ENCODE measurements at regions not wholly inside any gene's neighbourhood (a gene's known extent, or its start where the extent isn't known, plus 50 kb on each side); places are given as distances from the start of the nearest gene placed in this dataset.

DNA sequence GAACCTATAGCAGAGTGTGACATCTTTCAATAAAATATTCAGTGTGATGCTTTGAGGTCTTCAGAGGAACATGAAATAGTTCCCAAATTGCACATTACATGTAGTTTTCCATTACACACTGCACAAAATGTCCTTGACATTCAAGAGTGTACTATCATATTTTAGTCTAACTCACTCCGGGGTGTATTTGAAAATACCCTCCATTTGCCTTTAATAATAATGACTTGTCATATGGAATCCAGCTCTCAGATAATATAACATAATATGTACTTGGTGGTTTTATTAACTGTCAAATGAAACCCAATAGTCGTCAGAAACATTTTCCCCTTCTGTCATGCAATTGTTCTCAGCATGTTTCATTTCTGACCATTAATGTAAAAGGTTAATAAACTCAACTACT is 176.7 kb upstream of the CDH19 start (continued):
- TF ChIP-seq ZNF747 (tag by site-specific recombination; IDR thresholded peaks at IDR 0.05): no peak
- no peak for TF ChIP-seq SP7 (tag by site-specific recombination; IDR thresholded peaks at IDR 0.05)
- TF ChIP-seq, protein P1, sequence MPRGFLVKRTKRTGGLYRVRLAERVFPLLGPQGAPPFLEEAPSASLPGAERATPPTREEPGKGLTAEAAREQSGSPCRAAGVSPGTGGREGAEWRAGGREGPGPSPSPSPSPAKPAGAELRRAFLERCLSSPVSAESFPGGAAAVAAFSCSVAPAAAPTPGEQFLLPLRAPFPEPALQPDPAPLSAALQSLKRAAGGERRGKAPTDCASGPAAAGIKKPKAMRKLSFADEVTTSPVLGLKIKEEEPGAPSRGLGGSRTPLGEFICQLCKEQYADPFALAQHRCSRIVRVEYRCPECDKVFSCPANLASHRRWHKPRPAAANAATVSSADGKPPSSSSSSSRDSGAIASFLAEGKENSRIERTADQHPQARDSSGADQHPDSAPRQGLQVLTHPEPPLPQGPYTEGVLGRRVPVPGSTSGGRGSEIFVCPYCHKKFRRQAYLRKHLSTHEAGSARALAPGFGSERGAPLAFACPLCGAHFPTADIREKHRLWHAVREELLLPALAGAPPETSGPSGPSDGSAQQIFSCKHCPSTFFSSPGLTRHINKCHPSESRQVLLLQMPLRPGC (tag by site-specific recombination; IDR thresholded peaks at IDR 0.05): no peak
- TF ChIP-seq ZSCAN30 (tag by site-specific recombination; IDR thresholded peaks at IDR 0.05): no peak
- TF ChIP-seq SETDB1 (IDR thresholded peaks at IDR 0.05; ENCODE audit: insufficient read length, low read length): no peak
- no peak for TF ChIP-seq ZNF157 (tag by site-specific recombination; IDR thresholded peaks at IDR 0.05)
- no peak for TF ChIP-seq ZNF658 (tag by site-specific recombination; IDR thresholded peaks at IDR 0.05)
- TF ChIP-seq ZNF140 (tag by site-specific recombination; IDR thresholded peaks at IDR 0.05): no peak

DNA sequence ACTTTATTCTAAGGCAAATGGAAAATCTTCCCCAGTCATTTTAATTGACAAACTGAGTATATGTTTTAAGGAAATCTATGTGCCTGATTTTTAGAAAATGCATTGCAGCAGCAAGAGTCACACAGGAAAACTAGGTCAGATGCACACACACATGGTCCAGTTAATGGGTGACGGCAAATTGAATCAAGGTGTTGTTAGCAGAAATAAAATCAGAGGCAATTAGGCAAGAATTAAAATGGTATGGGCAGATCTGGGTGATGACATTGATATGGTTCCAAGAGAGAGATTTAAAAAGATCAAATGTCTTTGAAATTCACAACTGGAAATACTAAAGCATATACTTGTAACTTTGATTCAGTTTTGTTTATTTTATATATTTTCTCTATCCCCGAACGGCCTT is 174.2 kb upstream of the CDH19 start:
- Histone ChIP-seq H3K4me1 (ENCODE audit: control insufficient read depth, insufficient read depth, low read length) (no peaks in the 10 kb centered on the region), H3K36me3 (ENCODE audit: control insufficient read depth in 2 of 2, insufficient read depth in 1 of 2, low read length in 2 of 2) (no peaks in the 10 kb centered on the region), H3K4me3 (ENCODE audit: low read depth, low read length) (no peak overlapping the region), H3K9me3 (ENCODE audit: control insufficient read depth, insufficient read depth, low read depth, low read length) (no peaks in the 10 kb centered on the region), H3K27ac (ENCODE audit: extremely low read depth, low read depth, low read length) (no peak overlapping the region)
- TF ChIP-seq ZNF654 (tag by site-specific recombination; IDR thresholded peaks at IDR 0.05; ENCODE audit: low read depth) (no peak), ZNF658 (tag by site-specific recombination; IDR thresholded peaks at IDR 0.05) (no peak), ZNF24 (tag by site-specific recombination; IDR thresholded peaks at IDR 0.05) (no peak), ZNF311 (tag by site-specific recombination; IDR thresholded peaks at IDR 0.05; ENCODE audit: borderline replicate concordance) (no peak), ZNF76 (tag by site-specific recombination; IDR thresholded peaks at IDR 0.05; ENCODE audit: borderline replicate concordance, low read depth) (no peak), BCL11A (tag by site-specific recombination; IDR thresholded peaks at IDR 0.05; ENCODE audit: low read depth) (no peak), TRIM28 (IDR thresholded peaks at IDR 0.05; ENCODE audit: borderline replicate concordance, low read length) (no peak), ZNF202 (tag by site-specific recombination; IDR thresholded peaks at IDR 0.05; ENCODE audit: borderline replicate concordance) (no peak), ZNF292 (tag by site-specific recombination; IDR thresholded peaks at IDR 0.05; ENCODE audit: borderline replicate concordance, low read depth) (no peak), KLF10 (tag by site-specific recombination; IDR thresholded peaks at IDR 0.05) (no peak), HOXA7 (CRISPR knock-in tag; IDR thresholded peaks at IDR 0.05; ENCODE audit: borderline replicate concordance) (no peak), YY2 (tag by site-specific recombination; IDR thresholded peaks at IDR 0.05) (no peak), ZNF114 (tag by site-specific recombination; IDR thresholded peaks at IDR 0.05) (no peak)
- TF ChIP-seq, protein P2, sequence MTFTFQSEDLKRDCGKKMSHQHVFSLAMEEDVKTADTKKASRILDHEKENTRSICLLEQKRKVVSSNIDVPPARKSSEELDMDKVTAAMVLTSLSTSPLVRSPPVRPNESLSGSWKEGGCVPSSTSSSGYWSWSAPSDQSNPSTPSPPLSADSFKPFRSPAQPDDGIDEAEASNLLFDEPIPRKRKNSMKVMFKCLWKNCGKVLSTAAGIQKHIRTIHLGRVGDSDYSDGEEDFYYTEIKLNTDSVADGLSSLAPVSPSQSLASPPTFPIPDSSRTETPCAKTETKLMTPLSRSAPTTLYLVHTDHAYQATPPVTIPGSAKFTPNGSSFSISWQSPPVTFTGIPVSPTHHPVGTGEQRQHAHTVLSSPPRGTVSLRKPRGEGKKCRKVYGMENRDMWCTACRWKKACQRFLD (tag by site-specific recombination; IDR thresholded peaks at IDR 0.05): no peak
- TF ChIP-seq, protein P3, sequence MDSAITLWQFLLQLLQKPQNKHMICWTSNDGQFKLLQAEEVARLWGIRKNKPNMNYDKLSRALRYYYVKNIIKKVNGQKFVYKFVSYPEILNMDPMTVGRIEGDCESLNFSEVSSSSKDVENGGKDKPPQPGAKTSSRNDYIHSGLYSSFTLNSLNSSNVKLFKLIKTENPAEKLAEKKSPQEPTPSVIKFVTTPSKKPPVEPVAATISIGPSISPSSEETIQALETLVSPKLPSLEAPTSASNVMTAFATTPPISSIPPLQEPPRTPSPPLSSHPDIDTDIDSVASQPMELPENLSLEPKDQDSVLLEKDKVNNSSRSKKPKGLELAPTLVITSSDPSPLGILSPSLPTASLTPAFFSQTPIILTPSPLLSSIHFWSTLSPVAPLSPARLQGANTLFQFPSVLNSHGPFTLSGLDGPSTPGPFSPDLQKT (IDR thresholded peaks at IDR 0.05; ENCODE audit: borderline replicate concordance, low read depth, low read length): no peak
- TF ChIP-seq, protein P4, sequence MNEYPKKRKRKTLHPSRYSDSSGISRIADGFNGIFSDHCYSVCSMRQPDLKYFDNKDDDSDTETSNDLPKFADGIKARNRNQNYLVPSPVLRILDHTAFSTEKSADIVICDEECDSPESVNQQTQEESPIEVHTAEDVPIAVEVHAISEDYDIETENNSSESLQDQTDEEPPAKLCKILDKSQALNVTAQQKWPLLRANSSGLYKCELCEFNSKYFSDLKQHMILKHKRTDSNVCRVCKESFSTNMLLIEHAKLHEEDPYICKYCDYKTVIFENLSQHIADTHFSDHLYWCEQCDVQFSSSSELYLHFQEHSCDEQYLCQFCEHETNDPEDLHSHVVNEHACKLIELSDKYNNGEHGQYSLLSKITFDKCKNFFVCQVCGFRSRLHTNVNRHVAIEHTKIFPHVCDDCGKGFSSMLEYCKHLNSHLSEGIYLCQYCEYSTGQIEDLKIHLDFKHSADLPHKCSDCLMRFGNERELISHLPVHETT (tag by site-specific recombination; IDR thresholded peaks at IDR 0.05): no peak
- TF ChIP-seq, protein P5, sequence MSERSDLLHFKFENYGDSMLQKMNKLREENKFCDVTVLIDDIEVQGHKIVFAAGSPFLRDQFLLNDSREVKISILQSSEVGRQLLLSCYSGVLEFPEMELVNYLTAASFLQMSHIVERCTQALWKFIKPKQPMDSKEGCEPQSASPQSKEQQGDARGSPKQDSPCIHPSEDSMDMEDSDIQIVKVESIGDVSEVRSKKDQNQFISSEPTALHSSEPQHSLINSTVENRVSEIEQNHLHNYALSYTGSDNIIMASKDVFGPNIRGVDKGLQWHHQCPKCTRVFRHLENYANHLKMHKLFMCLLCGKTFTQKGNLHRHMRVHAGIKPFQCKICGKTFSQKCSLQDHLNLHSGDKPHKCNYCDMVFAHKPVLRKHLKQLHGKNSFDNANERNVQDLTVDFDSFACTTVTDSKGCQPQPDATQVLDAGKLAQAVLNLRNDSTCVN (tag by site-specific recombination; optimal IDR thresholded peaks at IDR 0.05): no peak
- CTCF ChIA-PET: interaction anchor here (0.6 kb wide), 1 partner anchor 236 kb away, joined by 3 read pairs; no protein-coding TSS in a partner anchor
- POLR2A ChIA-PET: no interaction called here
